ENCODE measurements at regions not wholly inside any gene's neighbourhood (a gene's known extent, or its start where the extent isn't known, plus 50 kb on each side); places are given as distances from the start of the nearest gene placed in this dataset.
"Not testable (repeated sequence)": the region's sequence is repeated elsewhere in the genome, so short reads cannot be mapped to it uniquely, and the experiment has no call there.

DNA sequence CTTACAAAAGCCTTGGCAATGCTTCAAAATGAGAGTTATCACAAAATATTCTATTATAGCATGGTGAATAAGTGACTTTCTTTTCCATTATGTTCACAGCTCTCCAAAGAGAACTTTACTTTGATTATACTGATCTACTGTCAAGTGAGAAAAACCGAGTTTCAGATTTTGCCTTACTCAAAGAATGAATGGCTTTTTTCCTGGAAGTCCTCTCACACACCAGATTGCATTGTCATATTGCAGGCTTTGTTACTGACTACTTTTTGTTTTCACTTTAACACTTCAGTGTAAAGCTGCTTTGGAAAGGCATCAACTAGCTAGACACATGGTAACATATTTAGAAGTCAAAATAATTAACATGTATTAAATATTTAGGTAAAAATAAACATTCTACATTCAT lies 765.2 kb upstream of the NUDT12 start:
- Histone ChIP-seq H3K9me3 (no peaks in the 10 kb centered on the region), H3K27me3 (no peaks in the 10 kb centered on the region), H3K4me1 (no peaks in the 10 kb centered on the region), H3K27ac (no peak overlapping the region), H3K4me3 (no peak overlapping the region), H3K36me3 (no peaks in the 10 kb centered on the region)
- TF ChIP-seq, protein P1, sequence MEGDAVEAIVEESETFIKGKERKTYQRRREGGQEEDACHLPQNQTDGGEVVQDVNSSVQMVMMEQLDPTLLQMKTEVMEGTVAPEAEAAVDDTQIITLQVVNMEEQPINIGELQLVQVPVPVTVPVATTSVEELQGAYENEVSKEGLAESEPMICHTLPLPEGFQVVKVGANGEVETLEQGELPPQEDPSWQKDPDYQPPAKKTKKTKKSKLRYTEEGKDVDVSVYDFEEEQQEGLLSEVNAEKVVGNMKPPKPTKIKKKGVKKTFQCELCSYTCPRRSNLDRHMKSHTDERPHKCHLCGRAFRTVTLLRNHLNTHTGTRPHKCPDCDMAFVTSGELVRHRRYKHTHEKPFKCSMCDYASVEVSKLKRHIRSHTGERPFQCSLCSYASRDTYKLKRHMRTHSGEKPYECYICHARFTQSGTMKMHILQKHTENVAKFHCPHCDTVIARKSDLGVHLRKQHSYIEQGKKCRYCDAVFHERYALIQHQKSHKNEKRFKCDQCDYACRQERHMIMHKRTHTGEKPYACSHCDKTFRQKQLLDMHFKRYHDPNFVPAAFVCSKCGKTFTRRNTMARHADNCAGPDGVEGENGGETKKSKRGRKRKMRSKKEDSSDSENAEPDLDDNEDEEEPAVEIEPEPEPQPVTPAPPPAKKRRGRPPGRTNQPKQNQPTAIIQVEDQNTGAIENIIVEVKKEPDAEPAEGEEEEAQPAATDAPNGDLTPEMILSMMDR (IDR thresholded peaks at IDR 0.05): no peak
- no peak for DNase-seq
- intact Hi-C loops (cut with DNase I; ENCODE audit: low total_unique reads): no loop called here

DNA sequence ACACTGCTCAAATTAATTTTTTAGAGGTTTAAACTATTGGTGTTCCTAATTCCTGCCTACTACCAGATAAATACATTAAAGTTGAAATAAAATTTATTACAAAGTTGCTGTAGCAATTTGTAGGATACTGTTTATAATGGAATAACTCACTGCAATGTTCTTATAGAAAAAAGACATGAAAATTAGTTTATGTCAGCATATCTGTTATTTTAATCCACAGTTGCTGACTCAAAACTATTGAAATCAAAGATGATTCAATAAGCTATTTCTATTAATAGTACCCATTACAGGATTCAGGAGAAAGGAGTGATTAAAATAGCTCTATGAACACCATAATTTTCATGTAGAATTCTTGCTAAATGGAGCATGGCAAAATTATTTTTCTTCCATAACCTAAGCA lies 764.4 kb upstream of the NUDT12 start:
- no peak for DNase-seq
- Histone ChIP-seq H3K9me3 (no peaks in the 10 kb centered on the region), H3K27ac (no peak overlapping the region), H3K4me1 (no peaks in the 10 kb centered on the region), H3K4me3 (no peak overlapping the region), H3K36me3 (no peaks in the 10 kb centered on the region), H3K27me3 (no peaks in the 10 kb centered on the region)
- intact Hi-C loops (cut with DNase I; ENCODE audit: low total_unique reads): no loop called here
- TF ChIP-seq, protein P1 (IDR thresholded peaks at IDR 0.05): no peak

DNA sequence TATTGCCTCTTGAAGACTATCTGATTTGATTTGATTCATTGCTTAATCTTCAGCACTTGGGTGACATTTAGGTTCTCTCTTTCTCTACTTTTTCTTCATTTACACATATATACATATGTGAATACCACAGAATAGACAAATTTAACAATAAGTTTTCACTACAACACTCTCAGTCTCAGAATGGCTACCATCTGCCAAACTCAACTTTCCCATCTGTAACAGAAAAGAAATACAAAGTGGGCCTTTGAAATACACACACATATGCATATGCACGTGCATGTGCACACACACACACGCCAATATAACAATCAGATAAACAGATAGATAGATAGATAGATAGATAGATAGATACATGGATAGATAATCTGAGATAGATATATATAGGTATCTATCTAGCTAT lies 762.8 kb upstream of the NUDT12 start:
- H3K27ac ChIP-seq: no peak overlapping the region
- TF ChIP-seq, protein P1 (IDR thresholded peaks at IDR 0.05): no peak
- no peaks in the 10 kb centered on the region for H3K9me3 ChIP-seq
- no peaks in the 10 kb centered on the region for H3K4me1 ChIP-seq
- no peaks in the 10 kb centered on the region for H3K36me3 ChIP-seq
- no peak overlapping the region for H3K4me3 ChIP-seq
- H3K27me3 ChIP-seq: no peaks in the 10 kb centered on the region
- intact Hi-C loops (cut with DNase I; ENCODE audit: low total_unique reads): no loop called here
- DNase-seq: no peak

DNA sequence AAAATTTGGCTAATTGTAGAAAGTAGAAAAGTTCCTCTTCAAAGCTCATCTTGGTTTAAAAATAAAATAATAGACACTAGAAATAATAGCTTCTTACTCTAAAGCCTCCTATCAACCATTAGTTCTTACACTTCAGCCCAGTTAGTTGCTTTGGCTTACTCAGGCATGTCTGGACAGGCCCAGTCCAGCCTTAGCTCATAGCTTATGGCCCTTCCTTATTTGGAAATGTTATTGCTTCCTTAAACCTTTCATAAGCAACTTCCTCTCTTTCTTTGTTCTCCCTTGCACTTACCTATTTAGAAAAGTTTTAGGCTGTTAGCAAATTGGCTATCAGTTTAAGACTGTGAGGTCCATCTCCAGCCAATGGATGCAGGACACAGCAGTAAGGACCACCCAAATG lies 754.1 kb upstream of the NUDT12 start:
- H3K27ac ChIP-seq; DNase-seq; H3K27me3 ChIP-seq; H3K4me3 ChIP-seq; H3K9me3 ChIP-seq; H3K36me3 ChIP-seq; H3K4me1 ChIP-seq; intact Hi-C loops (cut with DNase I; ENCODE audit: low total_unique reads): not testable (repeated sequence)

DNA sequence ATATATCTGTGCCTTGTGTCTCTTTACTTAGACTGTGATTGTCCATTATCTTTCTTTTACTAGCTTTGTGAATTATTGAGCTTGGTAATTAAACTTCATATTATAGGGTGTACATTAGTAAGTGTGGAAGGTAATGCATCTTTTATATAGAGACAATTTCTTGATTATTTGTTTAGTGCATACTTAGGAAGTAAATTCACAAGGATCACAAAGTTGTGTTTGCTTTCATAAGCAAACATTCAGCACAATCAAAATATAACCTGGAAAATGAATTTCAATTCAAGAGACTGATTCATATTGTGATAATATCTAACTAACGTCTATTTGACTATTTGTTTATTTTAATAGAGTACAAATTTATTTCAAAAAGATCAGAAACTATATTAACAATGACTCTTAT lies 749.9 kb upstream of the NUDT12 start:
- Histone ChIP-seq H3K27ac (no peak overlapping the region), H3K36me3 (no peaks in the 10 kb centered on the region), H3K4me1 (no peaks in the 10 kb centered on the region), H3K27me3 (no peaks in the 10 kb centered on the region), H3K4me3 (no peak overlapping the region), H3K9me3 (peaks cover 0 to 5% (median 0%) of the 10 kb centered on the region in 3 donors)
- DNase-seq: no peak
- intact Hi-C loops (cut with DNase I; ENCODE audit: low total_unique reads): no loop called here
- TF ChIP-seq, protein P1 (IDR thresholded peaks at IDR 0.05): no peak

DNA sequence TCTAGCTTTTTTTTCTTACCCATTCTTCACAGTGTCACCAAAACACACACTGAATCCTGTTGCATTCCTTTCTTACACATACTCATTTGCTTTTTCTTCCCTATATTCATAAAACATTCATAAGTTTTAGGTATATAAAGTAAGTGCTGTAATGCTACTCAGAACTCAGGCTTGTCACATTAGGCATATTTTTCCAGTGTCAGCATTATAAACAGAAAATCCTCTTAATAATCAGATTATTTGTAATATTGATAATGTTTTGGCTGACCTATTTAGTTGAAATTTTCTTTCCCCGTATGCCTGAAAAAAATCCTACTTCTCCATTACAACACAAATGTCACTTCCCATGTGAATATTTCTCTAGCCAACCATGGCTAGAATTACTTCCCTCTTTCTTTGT lies 743.0 kb upstream of the NUDT12 start:
- intact Hi-C loops (cut with DNase I; ENCODE audit: low total_unique reads): no loop called here
- no peaks in the 10 kb centered on the region for H3K27me3 ChIP-seq

More for the DNA sequence above, 743.0 kb upstream of the NUDT12 start:
- no peak for DNase-seq
- no peaks in the 10 kb centered on the region for H3K4me1 ChIP-seq
- H3K4me3 ChIP-seq: no peak overlapping the region
- H3K27ac ChIP-seq: no peak overlapping the region
- H3K36me3 ChIP-seq: no peaks in the 10 kb centered on the region
- no peaks in the 10 kb centered on the region for H3K9me3 ChIP-seq
- TF ChIP-seq, protein P1 (IDR thresholded peaks at IDR 0.05): no peak
